ENCODE measurements at regions not wholly inside any gene's neighbourhood (a gene's known extent, or its start where the extent isn't known, plus 50 kb on each side); places are given as distances from the start of the nearest gene placed in this dataset.

- no peak for DNase-seq (ENCODE audit: low read depth)
Measured at GRCh38 chr1:5465281-5465711, 526.9 kb downstream of the NPHP4 start.

GRCh38 chr1:5464366-5464765, 527.9 kb downstream of the NPHP4 start:
- DNase-seq (ENCODE audit: low read depth): no peak

GRCh38 chr1:5460974-5461373, 531.3 kb downstream of the NPHP4 start:
- no peak for DNase-seq (ENCODE audit: low read depth)

- no peak for DNase-seq (ENCODE audit: low read depth)
Measured at GRCh38 chr1:5459839-5460610, 532.2 kb downstream of the NPHP4 start.

GRCh38 chr1:5458248-5458647, 534.0 kb downstream of the NPHP4 start:
- no peak for DNase-seq (ENCODE audit: low read depth)

GRCh38 chr1:5456090-5456811, 536.0 kb downstream of the NPHP4 start:
- no peak for DNase-seq (ENCODE audit: low read depth)

- no peak for DNase-seq (ENCODE audit: low read depth)
Measured at GRCh38 chr1:5455651-5456050, 536.6 kb downstream of the NPHP4 start.

- no peak for DNase-seq (ENCODE audit: low read depth)
Measured at GRCh38 chr1:5455056-5455455, 537.2 kb downstream of the NPHP4 start.

GRCh38 chr1:5453347-5453746, 538.9 kb downstream of the NPHP4 start:
- DNase-seq (ENCODE audit: low read depth): no peak

- DNase-seq (ENCODE audit: low read depth): no peak
Measured at GRCh38 chr1:5451671-5452070, 540.6 kb downstream of the NPHP4 start.

GRCh38 chr1:5448486-5448885, 543.7 kb downstream of the NPHP4 start:
- no peak for DNase-seq (ENCODE audit: low read depth)

GRCh38 chr1:5447503-5447960, 544.7 kb downstream of the NPHP4 start:
- no peak for DNase-seq (ENCODE audit: low read depth)

GRCh38 chr1:5444396-5444795, 547.8 kb downstream of the NPHP4 start:
- DNase-seq (ENCODE audit: low read depth): no peak

GRCh38 chr1:5436808-5437207, 555.4 kb downstream of the NPHP4 start:
- no peak for DNase-seq (ENCODE audit: low read depth)

- no peak for DNase-seq (ENCODE audit: low read depth)
Measured at GRCh38 chr1:5435414-5435813, 556.8 kb downstream of the NPHP4 start.

- no peak for DNase-seq (ENCODE audit: low read depth)
Measured at GRCh38 chr1:5432436-5432835, 559.8 kb downstream of the NPHP4 start.

GRCh38 chr1:5430911-5431697, 561.1 kb downstream of the NPHP4 start:
- DNase-seq (ENCODE audit: low read depth): no peak

GRCh38 chr1:5430136-5430535, 562.1 kb downstream of the NPHP4 start:
- DNase-seq (ENCODE audit: low read depth): no peak

GRCh38 chr1:5428351-5428750, 563.9 kb downstream of the NPHP4 start:
- DNase-seq (ENCODE audit: low read depth): no peak

GRCh38 chr1:5427026-5427613, 565.1 kb downstream of the NPHP4 start:
- DNase-seq (ENCODE audit: low read depth): no peak

GRCh38 chr1:5424802-5425703, 567.2 kb downstream of the NPHP4 start:
- no peak for DNase-seq (ENCODE audit: low read depth)
